GM18505 (cell line): ENCODE measurements at regions not wholly inside any gene's neighbourhood (a gene's known extent, or its start where the extent isn't known, plus 50 kb on each side); places are given as distances from the start of the nearest gene placed in this dataset.

ENCODE experiments used
- ATAC-seq: cut with Tn5 transposase; IDR thresholded peaks from one replicate; pipeline ENCODE4 v1.9.1; 2021; ENCODE audit not compliant: unreplicated experiment
- POLR2A ChIP-seq: IDR thresholded peaks from 4 replicates; pipeline ENCODE4 v1.6.1; 2011; ENCODE audit warnings: borderline replicate concordance; ENCODE audit not compliant: insufficient read depth, insufficient read length; ENCODE audit errors: extremely low read depth

DNA sequence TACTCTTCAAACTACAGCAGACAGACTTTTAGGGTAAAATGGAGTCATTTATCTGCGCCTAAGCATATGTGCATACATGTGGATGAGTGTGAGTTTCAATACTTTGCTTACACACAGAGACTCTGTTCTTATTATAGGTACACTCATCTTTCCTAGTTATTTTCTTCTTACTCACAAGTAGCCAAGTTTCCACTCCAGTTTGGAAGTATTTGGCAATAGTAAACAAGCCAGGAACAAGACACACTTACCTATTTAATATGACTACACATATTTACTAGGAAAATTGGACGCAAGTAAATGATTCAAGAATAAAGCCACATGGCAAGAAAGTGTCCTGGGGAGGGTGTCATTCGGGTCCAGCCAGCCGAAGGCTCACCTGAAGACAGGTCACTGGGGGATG, 414.3 kb downstream of the FBXO15 start:
- no peak for ATAC-seq
- TF ChIP-seq POLR2A, result no peak

DNA sequence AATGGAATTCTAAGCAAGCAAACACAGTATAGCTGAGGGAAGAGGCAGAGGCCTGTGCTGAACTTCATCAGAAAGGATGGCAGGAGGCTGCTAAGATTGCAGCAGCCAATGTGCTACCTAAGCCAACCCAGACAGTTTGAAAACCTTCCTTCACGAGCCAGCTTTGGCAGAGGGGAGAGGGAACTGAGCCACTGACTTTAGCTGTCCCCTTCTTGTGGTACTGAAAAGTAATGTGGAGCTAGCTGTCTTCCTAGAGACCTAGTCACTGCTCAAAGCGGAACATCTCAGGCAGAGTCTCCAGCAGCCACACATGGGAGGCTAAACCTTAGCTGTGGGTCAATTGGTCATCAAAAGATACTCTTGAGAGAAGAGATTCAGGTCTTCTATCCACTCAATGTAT, 419.0 kb downstream of the FBXO15 start:
- no peak for ATAC-seq
- no peak for TF ChIP-seq POLR2A

DNA sequence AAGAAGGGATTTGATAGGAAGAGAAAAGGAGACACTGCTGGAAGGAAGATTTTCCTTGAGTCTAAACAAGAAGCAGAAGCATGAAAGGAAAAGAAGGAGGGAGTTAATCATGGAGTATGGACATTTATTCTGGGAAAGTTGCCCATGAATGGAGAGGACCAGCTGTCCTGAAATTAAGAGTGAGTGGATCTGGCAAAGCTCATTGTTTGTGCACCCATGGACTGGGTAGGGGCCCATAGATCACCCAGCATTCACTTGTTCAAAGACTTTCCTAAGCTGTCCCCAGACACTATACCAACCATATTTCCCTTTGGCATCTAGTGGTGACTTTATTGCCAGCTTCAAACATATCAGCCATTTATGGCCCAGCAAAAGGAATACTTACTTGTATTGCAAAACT, 422.7 kb downstream of the FBXO15 start:
- ATAC-seq, result no peak
- no peak for TF ChIP-seq POLR2A

DNA sequence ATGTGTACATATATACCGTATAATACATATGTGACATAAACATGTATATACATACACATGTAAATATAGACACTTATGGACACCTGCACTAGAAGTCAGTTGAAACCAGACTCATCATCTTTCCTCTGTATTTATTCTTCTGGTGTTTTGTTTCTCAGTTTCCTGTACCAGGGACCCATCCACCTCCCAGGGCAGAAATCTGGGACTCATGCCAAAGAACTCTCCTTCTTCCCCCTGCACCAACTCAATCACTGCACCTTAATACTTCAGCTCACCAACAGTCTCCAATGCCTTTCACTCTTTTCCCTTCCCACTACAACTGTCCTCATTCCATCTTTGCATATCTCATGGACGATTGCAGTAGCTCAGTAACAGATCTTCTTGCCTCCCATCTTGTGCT, 428.0 kb downstream of the FBXO15 start:
- TF ChIP-seq POLR2A, result no peak
- ATAC-seq, result no peak

DNA sequence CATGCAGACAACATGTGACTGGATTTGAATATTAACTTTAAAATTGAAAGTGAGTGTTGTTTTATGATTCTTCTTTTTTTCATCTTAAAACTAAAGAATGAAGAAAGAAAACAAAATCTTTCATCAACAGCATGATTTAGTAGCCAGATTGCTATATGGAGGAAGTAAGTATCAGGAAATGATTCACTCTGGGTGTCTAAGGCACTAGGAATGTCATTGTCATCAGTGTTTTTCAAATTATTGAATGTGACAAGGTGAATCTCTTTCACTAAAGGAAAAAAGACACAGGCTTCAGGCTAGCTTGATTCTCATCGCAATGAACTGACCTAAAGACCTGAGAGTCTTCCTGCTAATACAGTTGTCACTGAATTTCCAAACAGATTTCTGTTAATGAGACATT, 430.1 kb downstream of the FBXO15 start:
- no peak for ATAC-seq
- TF ChIP-seq POLR2A, result no peak

DNA sequence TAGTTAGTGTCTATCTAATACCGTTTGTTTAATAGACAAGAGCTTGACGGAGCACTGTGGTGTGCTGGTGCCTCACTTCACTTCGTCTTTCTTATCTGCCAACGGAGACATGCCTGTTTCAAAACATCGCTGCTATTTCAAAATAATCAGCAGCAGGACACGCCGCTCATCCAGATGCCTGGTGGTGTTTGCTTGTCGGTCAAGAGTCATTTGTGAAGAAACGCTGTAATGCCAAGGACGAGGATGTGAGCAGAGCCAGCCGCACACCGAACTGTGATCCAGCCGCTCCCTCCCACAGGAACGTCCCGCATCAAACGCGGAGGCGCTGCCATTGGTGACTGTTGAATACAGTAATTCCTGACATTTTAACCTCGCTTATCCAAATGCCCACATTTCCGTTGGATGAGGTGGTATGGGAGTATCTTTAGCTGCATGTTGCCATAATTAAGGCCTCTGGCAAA, 432.4 kb downstream of the FBXO15 start:
- no peak for TF ChIP-seq POLR2A
- no peak for ATAC-seq

DNA sequence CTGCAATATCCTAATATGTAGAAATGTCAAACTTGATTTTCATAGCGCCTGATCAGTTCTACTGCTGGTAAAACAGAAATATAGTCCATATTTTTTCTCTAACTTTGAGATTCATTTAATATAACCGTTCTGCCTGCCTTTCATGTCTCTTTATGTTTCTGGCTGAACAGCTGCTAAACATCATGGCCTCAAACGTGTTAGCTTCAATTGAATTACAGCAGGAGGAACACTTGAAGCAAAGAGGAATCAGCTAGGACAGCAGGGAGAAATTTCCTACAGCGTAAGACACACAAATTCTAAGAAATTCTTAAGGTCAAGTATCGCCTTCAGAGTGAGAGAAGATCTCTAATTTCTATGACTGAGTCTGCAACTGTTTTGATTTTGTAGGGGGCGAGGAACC, 433.2 kb downstream of the FBXO15 start:
- TF ChIP-seq POLR2A, result no peak
- ATAC-seq, result no peak

GRCh38 chr18:73711256-73711655, 436.4 kb downstream of the FBXO15 start:
- no peak for TF ChIP-seq POLR2A
- ATAC-seq, result no peak

DNA sequence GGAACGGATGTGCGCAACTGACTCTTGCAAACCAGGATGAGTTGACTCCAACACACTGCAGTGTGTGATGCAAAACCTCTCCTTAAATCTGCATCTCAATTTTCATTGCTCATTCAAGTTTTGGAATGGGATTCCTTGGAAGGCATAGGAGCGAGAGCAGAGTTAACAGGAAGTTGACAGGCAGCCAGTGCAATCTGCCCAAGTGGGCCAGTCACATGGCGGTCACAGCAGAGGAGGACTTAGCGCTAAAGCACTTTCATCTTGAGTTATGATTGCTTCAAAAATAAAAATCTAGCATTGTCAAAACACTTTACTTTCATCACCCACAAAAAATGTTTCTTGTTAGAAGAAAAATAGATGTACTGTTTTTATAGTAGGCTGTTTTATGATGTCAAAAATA, 439.0 kb downstream of the FBXO15 start:
- TF ChIP-seq POLR2A, result no peak
- ATAC-seq, result no peak

DNA sequence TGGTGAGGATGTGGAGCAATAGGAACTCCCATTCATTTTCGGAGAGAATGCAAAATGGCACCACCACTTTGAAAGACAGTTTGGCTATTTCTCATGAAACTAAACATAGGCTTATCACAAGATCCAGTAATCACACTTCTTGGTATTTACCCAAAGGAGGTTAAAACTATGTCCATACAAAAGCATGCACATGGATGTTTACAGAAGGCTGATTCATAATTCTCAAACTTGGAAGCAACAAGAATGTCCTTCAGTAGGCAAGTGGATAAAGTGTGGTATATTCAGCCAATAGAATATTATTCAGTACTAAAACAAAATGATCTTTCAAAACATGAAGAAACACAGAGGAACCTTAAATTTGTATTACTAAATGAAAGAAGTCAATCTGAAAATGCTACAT, 440.6 kb downstream of the FBXO15 start:
- no peak for ATAC-seq
- TF ChIP-seq POLR2A, result no peak

GRCh38 chr18:73697353-73697752, 450.3 kb downstream of the FBXO15 start:
- TF ChIP-seq POLR2A, result no peak
- ATAC-seq, result no peak

DNA sequence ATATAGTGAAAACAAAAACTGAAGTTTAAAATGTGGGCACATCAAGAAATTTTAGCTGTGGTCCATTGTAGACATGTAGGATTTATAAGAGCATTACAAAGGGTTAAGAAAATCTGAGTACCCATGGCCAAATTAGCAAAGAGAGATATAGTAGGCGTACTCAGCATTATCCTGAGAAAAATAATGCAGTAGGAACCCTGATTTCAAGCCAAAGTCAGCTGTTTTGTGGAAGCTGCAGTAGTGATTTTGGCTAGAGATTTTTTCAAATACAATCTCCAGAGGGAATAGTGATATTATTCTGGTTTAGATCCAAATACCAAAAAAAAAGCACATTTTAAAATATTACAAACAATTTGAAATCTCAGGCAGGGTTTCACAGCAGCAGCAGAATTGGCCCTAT, 450.9 kb downstream of the FBXO15 start:
- ATAC-seq, result no peak

DNA sequence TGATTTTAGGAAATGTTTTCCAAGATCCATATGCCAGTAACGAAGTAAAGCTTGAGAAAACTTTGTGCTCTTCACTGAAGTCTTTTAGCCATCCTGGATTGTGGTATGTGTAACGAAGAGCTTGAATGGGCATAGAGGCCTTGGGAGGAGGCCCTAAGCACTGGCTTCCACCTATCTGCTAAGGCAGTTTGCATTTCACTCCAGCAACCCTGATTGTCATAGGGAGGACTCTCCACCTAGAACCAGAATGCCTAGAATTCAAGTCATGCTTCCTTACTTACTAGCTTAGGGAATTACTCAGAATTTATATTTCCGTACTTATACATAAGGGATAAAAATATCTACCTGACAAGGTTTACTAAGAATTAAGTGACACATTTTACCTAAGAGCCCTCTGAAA, 451.5 kb downstream of the FBXO15 start:
- TF ChIP-seq POLR2A, result no peak
- ATAC-seq, result no peak

More for the DNA sequence above, 450.9 kb downstream of the FBXO15 start:
- TF ChIP-seq POLR2A, result no peak

GRCh38 chr18:73693091-73693490, 454.5 kb downstream of the FBXO15 start:
- ATAC-seq, result no peak
- TF ChIP-seq POLR2A, result no peak

DNA sequence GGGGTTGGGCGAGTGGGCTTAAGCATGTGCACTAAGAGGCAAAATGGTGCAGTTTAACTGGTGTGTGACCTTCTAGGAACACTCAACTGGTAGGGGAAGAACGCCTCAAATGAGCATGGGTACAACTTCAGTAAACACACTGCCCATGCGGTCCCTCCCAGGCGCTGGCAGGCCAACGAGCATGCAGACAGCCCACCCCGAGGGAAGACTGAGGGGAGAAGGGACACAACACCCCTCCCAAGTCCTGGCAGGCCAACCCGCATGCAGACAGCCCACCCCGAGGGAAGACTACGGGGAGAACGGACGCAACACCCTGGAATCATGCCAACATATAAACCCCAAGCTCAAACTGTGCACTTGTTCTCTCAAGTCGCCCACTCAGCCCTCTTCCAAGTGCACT, 456.0 kb downstream of the FBXO15 start:
- no peak for TF ChIP-seq POLR2A
- no peak for ATAC-seq
